ENCODE measurements at regions not wholly inside any gene's neighbourhood (a gene's known extent, or its start where the extent isn't known, plus 50 kb on each side); places are given as distances from the start of the nearest gene placed in this dataset.

DNA sequence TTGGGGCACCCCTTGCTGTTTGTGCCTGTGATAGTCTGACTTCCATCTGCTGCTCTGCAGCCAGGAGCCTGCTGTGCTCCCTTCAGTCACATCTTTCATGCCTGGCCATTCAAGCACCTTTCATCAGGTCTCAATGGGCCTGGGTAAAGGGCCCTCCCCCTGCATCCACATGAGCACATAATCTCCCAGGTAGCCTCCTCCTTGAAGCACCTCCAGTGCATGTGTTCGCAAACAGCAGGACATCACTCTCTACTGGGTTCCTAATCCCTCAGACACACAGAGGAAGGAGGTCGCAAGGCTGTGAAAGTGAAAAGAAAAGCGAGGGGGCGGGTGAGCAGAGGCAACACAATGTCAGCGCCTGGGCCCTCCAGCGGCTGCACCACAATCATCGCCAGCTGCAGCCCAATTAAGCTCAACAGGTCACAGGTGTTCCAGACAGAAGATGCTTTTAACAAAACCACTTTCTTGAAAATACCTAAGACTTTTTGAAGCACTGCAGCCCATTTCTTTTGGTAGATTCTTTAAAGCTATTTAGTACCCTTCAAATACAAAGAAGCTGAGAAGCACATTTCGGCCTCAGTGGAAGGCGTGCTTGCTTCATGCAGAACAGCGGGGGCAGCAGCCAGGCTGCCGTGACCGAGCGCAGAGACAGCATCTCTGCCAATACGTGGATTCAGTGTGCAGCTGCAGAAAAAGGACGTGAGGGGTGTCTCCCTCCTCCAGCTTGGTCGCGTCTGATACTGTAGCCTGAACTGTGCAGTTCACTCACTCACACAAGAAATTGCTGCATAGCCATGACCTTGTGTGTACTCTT is 92.2 kb upstream of the SPRY1 start:
- Histone ChIP-seq H3K36me3 (no peaks in the 10 kb centered on the region), H3K27ac (replicated peaks) (peak overlapping the region; percentile 15)

GRCh38 chr4:123305736-123306135 is 90.9 kb upstream of the SPRY1 start:
- no peaks in the 10 kb centered on the region for H3K27me3 ChIP-seq (ENCODE audit: low read depth)
- intact Hi-C loops (cut with micrococcal nuclease): no loop called here
- H3K9me3 ChIP-seq (replicated peaks): no peaks in the 10 kb centered on the region
- H3K27ac ChIP-seq (replicated peaks): no peak overlapping the region
- H3K4me3 ChIP-seq: no peak overlapping the region
- TF ChIP-seq, protein P1, sequence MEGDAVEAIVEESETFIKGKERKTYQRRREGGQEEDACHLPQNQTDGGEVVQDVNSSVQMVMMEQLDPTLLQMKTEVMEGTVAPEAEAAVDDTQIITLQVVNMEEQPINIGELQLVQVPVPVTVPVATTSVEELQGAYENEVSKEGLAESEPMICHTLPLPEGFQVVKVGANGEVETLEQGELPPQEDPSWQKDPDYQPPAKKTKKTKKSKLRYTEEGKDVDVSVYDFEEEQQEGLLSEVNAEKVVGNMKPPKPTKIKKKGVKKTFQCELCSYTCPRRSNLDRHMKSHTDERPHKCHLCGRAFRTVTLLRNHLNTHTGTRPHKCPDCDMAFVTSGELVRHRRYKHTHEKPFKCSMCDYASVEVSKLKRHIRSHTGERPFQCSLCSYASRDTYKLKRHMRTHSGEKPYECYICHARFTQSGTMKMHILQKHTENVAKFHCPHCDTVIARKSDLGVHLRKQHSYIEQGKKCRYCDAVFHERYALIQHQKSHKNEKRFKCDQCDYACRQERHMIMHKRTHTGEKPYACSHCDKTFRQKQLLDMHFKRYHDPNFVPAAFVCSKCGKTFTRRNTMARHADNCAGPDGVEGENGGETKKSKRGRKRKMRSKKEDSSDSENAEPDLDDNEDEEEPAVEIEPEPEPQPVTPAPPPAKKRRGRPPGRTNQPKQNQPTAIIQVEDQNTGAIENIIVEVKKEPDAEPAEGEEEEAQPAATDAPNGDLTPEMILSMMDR (IDR thresholded peaks at IDR 0.05; ENCODE audit: borderline replicate concordance): no peak
- peaks cover 8% of the 10 kb centered on the region for H3K4me1 ChIP-seq
- H3K36me3 ChIP-seq: no peaks in the 10 kb centered on the region
- no peak for DNase-seq

More for the DNA sequence above, 92.2 kb upstream of the SPRY1 start:
- TF ChIP-seq, protein P1 (IDR thresholded peaks at IDR 0.05; ENCODE audit: borderline replicate concordance): peak; percentile 8
- intact Hi-C loops (cut with micrococcal nuclease): no loop called here
- peak; percentile 21 for DNase-seq
- H3K9me3 ChIP-seq (replicated peaks): no peaks in the 10 kb centered on the region
- H3K4me1 ChIP-seq: peaks cover 18% of the 10 kb centered on the region
- H3K4me3 ChIP-seq: no peak overlapping the region
- H3K27me3 ChIP-seq (ENCODE audit: low read depth): no peaks in the 10 kb centered on the region

DNA sequence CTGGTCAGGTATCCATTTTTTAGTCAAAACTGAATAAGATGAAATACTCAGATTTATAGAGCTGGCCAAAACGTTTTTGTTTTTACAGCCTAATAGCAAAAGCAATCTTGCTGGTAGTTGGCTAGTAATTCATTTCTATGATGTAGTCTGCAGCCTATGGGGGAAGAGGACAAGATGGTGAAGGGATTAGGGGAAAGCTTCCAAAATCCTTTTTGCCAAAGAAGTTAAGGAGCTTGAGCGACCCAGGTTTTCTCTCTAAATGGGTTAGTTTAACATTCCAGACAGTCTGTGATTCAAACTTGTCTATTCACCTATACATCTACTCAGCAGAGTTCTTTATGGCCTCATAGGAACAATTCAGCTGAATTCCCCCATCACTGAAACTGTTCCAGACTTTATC is 89.8 kb upstream of the SPRY1 start:
- H3K36me3 ChIP-seq: no peaks in the 10 kb centered on the region
- no peak overlapping the region for H3K27ac ChIP-seq (replicated peaks)
- intact Hi-C loops (cut with micrococcal nuclease): no loop called here
- H3K9me3 ChIP-seq (replicated peaks): no peaks in the 10 kb centered on the region
- no peak for DNase-seq
- TF ChIP-seq, protein P1 (IDR thresholded peaks at IDR 0.05; ENCODE audit: borderline replicate concordance): no peak
- H3K4me3 ChIP-seq: no peak overlapping the region
- no peaks in the 10 kb centered on the region for H3K27me3 ChIP-seq (ENCODE audit: low read depth)
- H3K4me1 ChIP-seq: peaks cover 8% of the 10 kb centered on the region

DNA sequence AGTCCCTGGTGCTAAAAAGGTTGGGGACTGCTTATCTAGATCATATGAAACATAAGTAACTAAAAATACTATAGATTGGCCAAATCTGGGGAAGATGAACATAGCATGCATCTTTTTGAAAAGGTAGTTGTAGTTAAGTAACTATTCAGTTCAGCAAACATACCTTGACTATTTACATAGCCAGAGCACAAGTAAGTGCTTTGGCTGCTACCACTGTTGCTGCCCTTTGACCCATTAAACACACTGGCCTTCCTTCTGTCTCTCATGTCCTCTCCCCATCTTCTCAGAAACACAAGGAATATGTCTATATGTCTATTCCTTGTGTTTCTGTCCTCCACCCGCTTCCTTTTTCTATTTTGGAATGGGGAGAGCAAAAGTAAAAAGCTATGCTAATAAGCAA is 87.9 kb upstream of the SPRY1 start:
- DNase-seq: no peak
- no peaks in the 10 kb centered on the region for H3K36me3 ChIP-seq
- peaks cover 8% of the 10 kb centered on the region for H3K4me1 ChIP-seq
- H3K27me3 ChIP-seq (ENCODE audit: low read depth): no peaks in the 10 kb centered on the region
- H3K9me3 ChIP-seq (replicated peaks): no peaks in the 10 kb centered on the region
- H3K27ac ChIP-seq (replicated peaks): no peak overlapping the region
- intact Hi-C loops (cut with micrococcal nuclease): no loop called here
- TF ChIP-seq, protein P1 (IDR thresholded peaks at IDR 0.05; ENCODE audit: borderline replicate concordance): no peak
- no peak overlapping the region for H3K4me3 ChIP-seq

- TF ChIP-seq, protein P1 (IDR thresholded peaks at IDR 0.05; ENCODE audit: borderline replicate concordance): no peak
- Histone ChIP-seq H3K27ac (replicated peaks) (no peak overlapping the region), H3K4me1 (no peaks in the 10 kb centered on the region), H3K4me3 (no peak overlapping the region), H3K27me3 (ENCODE audit: low read depth) (no peaks in the 10 kb centered on the region), H3K9me3 (replicated peaks) (no peaks in the 10 kb centered on the region), H3K36me3 (peaks cover 6% of the 10 kb centered on the region)
- DNase-seq: no peak
- intact Hi-C loops (cut with micrococcal nuclease): no loop called here
Measured at GRCh38 chr4:123312116-123312515, 84.5 kb upstream of the SPRY1 start.

All from left ventricle myocardium inferior (tissue), 1 donor.